ENCODE measurements at regions not wholly inside any gene's neighbourhood (a gene's known extent, or its start where the extent isn't known, plus 50 kb on each side); places are given as distances from the start of the nearest gene placed in this dataset.

- DNase-seq: no peak
Observed at GRCh38 chr3:176933704-176934103, 263.6 kb downstream of the TBL1XR1 start.

GRCh38 chr3:176932433-176932832 lies 264.8 kb downstream of the TBL1XR1 start:
- peak in 1 of 58 donors; percentile 18 for DNase-seq

GRCh38 chr3:176931991-176932390 lies 265.3 kb downstream of the TBL1XR1 start:
- DNase-seq: no peak

GRCh38 chr3:176930942-176931341 lies 266.3 kb downstream of the TBL1XR1 start:
- DNase-seq: no peak

GRCh38 chr3:176928582-176928931 lies 268.7 kb downstream of the TBL1XR1 start:
- no peak for DNase-seq

GRCh38 chr3:176927706-176928581 lies 269.3 kb downstream of the TBL1XR1 start:
- DNase-seq: peak in 7 of 58 donors; percentile 3 to 23 (median 12)

- DNase-seq: no peak
Observed at GRCh38 chr3:176927280-176927679, 270.0 kb downstream of the TBL1XR1 start.

GRCh38 chr3:176926688-176927087 lies 270.6 kb downstream of the TBL1XR1 start:
- DNase-seq: no peak

- DNase-seq: no peak
Observed at GRCh38 chr3:176926034-176926433, 271.2 kb downstream of the TBL1XR1 start.

- no peak for DNase-seq
Observed at GRCh38 chr3:176920766-176921160, 276.5 kb downstream of the TBL1XR1 start.

- peak in 1 of 58 donors; percentile 13 for DNase-seq
Observed at GRCh38 chr3:176919836-176920765, 277.2 kb downstream of the TBL1XR1 start.

GRCh38 chr3:176916777-176917176 lies 280.5 kb downstream of the TBL1XR1 start:
- DNase-seq: no peak

- DNase-seq: no peak
Observed at GRCh38 chr3:176914764-176915163, 282.5 kb downstream of the TBL1XR1 start.

- no peak for DNase-seq
Observed at GRCh38 chr3:176911579-176911978, 285.7 kb downstream of the TBL1XR1 start.

GRCh38 chr3:176909044-176909443 lies 288.2 kb downstream of the TBL1XR1 start:
- no peak for DNase-seq

GRCh38 chr3:176906046-176906905 lies 291.0 kb downstream of the TBL1XR1 start:
- no peak for DNase-seq

- no peak for DNase-seq
Observed at GRCh38 chr3:176905331-176905730, 292.0 kb downstream of the TBL1XR1 start.

GRCh38 chr3:176904506-176904905 lies 292.8 kb downstream of the TBL1XR1 start:
- no peak for DNase-seq

GRCh38 chr3:176896640-176897039 lies 300.6 kb downstream of the TBL1XR1 start:
- no peak for DNase-seq

GRCh38 chr3:176896165-176896564 lies 301.1 kb downstream of the TBL1XR1 start:
- no peak for DNase-seq

- DNase-seq: no peak
Observed at GRCh38 chr3:176879710-176880109, 317.6 kb downstream of the TBL1XR1 start.
